ENCODE measurements at regions not wholly inside any gene's neighbourhood (a gene's known extent, or its start where the extent isn't known, plus 50 kb on each side); places are given as distances from the start of the nearest gene placed in this dataset.

DNA sequence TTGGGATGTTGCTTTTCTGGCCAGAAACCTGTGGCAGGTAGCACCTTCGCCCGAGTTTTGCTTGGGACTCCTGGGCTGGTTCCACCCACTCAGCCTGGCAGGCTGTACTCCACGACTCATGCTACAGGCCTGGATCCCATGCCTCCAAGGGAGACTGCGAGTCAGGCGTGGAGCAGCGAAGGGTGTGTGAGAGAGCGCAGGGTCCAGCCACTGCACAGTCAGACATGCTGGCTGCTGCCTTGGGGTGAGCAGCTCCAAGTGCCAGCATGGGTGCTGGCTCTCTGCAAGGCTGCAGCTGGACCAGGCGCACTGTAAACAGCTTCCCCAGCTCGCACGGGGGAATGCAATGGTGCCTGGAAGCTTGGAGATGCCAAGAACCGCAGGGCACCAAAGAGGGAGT is 249.6 kb upstream of the EDIL3 start:
- no peaks in the 10 kb centered on the region for H3K9me3 ChIP-seq (ENCODE audit: low read length)
- no peaks in the 10 kb centered on the region for H3K27me3 ChIP-seq (ENCODE audit: insufficient read depth, low read depth, low read length)
- no peak overlapping the region for H3K9ac ChIP-seq (ENCODE audit: low read length)
- no peaks in the 10 kb centered on the region for H3K79me2 ChIP-seq (replicated peaks; ENCODE audit: insufficient read depth, low read length)
- H3K9me2 ChIP-seq (ENCODE audit: insufficient read depth, low read length): no peaks in the 10 kb centered on the region
- H3K4me2 ChIP-seq (ENCODE audit: low read length): no peak overlapping the region
- no peaks in the 10 kb centered on the region for H3F3A ChIP-seq (ENCODE audit: insufficient read depth, low read length, poor library complexity, severe bottlenecking)
- H4K20me1 ChIP-seq (ENCODE audit: insufficient read depth): no peaks in the 10 kb centered on the region
- H3K36me3 ChIP-seq (ENCODE audit: insufficient read depth, low read length): no peaks in the 10 kb centered on the region
- TF ChIP-seq, protein P1, sequence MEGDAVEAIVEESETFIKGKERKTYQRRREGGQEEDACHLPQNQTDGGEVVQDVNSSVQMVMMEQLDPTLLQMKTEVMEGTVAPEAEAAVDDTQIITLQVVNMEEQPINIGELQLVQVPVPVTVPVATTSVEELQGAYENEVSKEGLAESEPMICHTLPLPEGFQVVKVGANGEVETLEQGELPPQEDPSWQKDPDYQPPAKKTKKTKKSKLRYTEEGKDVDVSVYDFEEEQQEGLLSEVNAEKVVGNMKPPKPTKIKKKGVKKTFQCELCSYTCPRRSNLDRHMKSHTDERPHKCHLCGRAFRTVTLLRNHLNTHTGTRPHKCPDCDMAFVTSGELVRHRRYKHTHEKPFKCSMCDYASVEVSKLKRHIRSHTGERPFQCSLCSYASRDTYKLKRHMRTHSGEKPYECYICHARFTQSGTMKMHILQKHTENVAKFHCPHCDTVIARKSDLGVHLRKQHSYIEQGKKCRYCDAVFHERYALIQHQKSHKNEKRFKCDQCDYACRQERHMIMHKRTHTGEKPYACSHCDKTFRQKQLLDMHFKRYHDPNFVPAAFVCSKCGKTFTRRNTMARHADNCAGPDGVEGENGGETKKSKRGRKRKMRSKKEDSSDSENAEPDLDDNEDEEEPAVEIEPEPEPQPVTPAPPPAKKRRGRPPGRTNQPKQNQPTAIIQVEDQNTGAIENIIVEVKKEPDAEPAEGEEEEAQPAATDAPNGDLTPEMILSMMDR (IDR thresholded peaks at IDR 0.05; ENCODE audit: poor library complexity, severe bottlenecking): no peak
- TF ChIP-seq RAD21 (conservative IDR thresholded peaks at IDR 0.05): no peak
- no peak for TF ChIP-seq SMC3 (conservative IDR thresholded peaks at IDR 0.05; ENCODE audit: poor library complexity)
- TF ChIP-seq EZH2 (IDR thresholded peaks at IDR 0.05; ENCODE audit: borderline replicate concordance, insufficient read depth, low read length, poor library complexity, severe bottlenecking): no peak
- TF ChIP-seq MXI1 (conservative IDR thresholded peaks at IDR 0.05; ENCODE audit: poor library complexity, severe bottlenecking): no peak
- no peak for TF ChIP-seq EP300 (conservative IDR thresholded peaks at IDR 0.05; ENCODE audit: poor library complexity, severe bottlenecking)
- TF ChIP-seq TAF1 (IDR thresholded peaks at IDR 0.05; ENCODE audit: low read depth): no peak
- TF ChIP-seq, protein P2, sequence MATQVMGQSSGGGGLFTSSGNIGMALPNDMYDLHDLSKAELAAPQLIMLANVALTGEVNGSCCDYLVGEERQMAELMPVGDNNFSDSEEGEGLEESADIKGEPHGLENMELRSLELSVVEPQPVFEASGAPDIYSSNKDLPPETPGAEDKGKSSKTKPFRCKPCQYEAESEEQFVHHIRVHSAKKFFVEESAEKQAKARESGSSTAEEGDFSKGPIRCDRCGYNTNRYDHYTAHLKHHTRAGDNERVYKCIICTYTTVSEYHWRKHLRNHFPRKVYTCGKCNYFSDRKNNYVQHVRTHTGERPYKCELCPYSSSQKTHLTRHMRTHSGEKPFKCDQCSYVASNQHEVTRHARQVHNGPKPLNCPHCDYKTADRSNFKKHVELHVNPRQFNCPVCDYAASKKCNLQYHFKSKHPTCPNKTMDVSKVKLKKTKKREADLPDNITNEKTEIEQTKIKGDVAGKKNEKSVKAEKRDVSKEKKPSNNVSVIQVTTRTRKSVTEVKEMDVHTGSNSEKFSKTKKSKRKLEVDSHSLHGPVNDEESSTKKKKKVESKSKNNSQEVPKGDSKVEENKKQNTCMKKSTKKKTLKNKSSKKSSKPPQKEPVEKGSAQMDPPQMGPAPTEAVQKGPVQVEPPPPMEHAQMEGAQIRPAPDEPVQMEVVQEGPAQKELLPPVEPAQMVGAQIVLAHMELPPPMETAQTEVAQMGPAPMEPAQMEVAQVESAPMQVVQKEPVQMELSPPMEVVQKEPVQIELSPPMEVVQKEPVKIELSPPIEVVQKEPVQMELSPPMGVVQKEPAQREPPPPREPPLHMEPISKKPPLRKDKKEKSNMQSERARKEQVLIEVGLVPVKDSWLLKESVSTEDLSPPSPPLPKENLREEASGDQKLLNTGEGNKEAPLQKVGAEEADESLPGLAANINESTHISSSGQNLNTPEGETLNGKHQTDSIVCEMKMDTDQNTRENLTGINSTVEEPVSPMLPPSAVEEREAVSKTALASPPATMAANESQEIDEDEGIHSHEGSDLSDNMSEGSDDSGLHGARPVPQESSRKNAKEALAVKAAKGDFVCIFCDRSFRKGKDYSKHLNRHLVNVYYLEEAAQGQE (IDR thresholded peaks at IDR 0.05; ENCODE audit: borderline replicate concordance): no peak
- no peak for TF ChIP-seq POLR2AphosphoS5 (IDR thresholded peaks at IDR 0.05)
- H2AFZ ChIP-seq (ENCODE audit: low read depth, low read length): no peak overlapping the region
- no peak overlapping the region for H3K27ac ChIP-seq (ENCODE audit: low read length)
- H3K4me3 ChIP-seq (ENCODE audit: low read length): no peak overlapping the region

- no peaks in the 10 kb centered on the region for H3K9me3 ChIP-seq (ENCODE audit: low read length)
- H3K36me3 ChIP-seq (ENCODE audit: insufficient read depth, low read length): no peaks in the 10 kb centered on the region
- TF ChIP-seq EP300 (conservative IDR thresholded peaks at IDR 0.05; ENCODE audit: poor library complexity, severe bottlenecking) (no peak), SMC3 (conservative IDR thresholded peaks at IDR 0.05; ENCODE audit: poor library complexity) (no peak), TAF1 (IDR thresholded peaks at IDR 0.05; ENCODE audit: low read depth) (no peak), POLR2AphosphoS5 (IDR thresholded peaks at IDR 0.05) (no peak), EZH2 (IDR thresholded peaks at IDR 0.05; ENCODE audit: borderline replicate concordance, insufficient read depth, low read length, poor library complexity, severe bottlenecking) (no peak), MXI1 (conservative IDR thresholded peaks at IDR 0.05; ENCODE audit: poor library complexity, severe bottlenecking) (no peak), RAD21 (conservative IDR thresholded peaks at IDR 0.05) (no peak)
- TF ChIP-seq, protein P1 (IDR thresholded peaks at IDR 0.05; ENCODE audit: poor library complexity, severe bottlenecking): no peak
- TF ChIP-seq, protein P2 (IDR thresholded peaks at IDR 0.05; ENCODE audit: borderline replicate concordance): no peak
- no peaks in the 10 kb centered on the region for H3K9me2 ChIP-seq (ENCODE audit: insufficient read depth, low read length)
- no peaks in the 10 kb centered on the region for H3F3A ChIP-seq (ENCODE audit: insufficient read depth, low read length, poor library complexity, severe bottlenecking)
- H3K79me2 ChIP-seq (replicated peaks; ENCODE audit: insufficient read depth, low read length): no peaks in the 10 kb centered on the region
- no peak overlapping the region for H3K27ac ChIP-seq (ENCODE audit: low read length)
- no peak overlapping the region for H3K4me2 ChIP-seq (ENCODE audit: low read length)
- H3K27me3 ChIP-seq (ENCODE audit: insufficient read depth, low read depth, low read length): no peaks in the 10 kb centered on the region
- no peak overlapping the region for H3K4me3 ChIP-seq (ENCODE audit: low read length)
- H4K20me1 ChIP-seq (ENCODE audit: insufficient read depth): no peaks in the 10 kb centered on the region
- no peak overlapping the region for H2AFZ ChIP-seq (ENCODE audit: low read depth, low read length)
- H3K9ac ChIP-seq (ENCODE audit: low read length): no peak overlapping the region
Observed at GRCh38 chr5:84632418-84632817, 247.7 kb upstream of the EDIL3 start.

Measured in neural cell (in vitro differentiated cells).